ENCODE measurements at regions not wholly inside any gene's neighbourhood (a gene's known extent, or its start where the extent isn't known, plus 50 kb on each side); places are given as distances from the start of the nearest gene placed in this dataset.

DNA sequence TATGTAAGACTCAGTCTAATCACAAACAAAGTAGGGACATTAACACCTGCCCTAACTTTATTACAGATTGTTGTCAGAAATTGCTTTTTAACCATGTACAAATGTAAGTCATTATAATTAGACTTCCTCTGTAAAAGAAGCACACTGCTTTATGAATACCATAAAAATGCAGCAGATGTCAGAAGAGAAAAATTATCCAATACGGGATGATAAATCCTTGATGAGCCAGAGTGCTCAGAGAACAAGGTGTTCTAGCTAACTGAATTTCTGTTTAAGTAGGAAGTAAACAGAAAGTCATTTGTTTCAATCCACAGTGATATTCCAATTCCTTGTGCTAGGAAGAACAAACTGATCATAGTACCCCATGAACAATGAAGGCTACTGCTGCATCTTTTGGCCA is 54.6 kb upstream of the BMPER start:
- DNase-seq (ENCODE audit: low read depth in 6 of 9, low spot score in 9 of 9): no peak
- WGBS: 93% methylated on average over 1 of the region's 1 CpG
- Histone ChIP-seq H3K4me1 (ENCODE audit: control insufficient read depth in 2 of 2, insufficient read depth in 2 of 2, low read length in 2 of 2) (no peaks in the 10 kb centered on the region), H3K36me3 (ENCODE audit: control insufficient read depth in 2 of 2, insufficient read depth in 2 of 2, low read length in 1 of 2) (no peaks in the 10 kb centered on the region), H3K9me3 (ENCODE audit: control insufficient read depth in 2 of 2, insufficient read depth in 1 of 2, low read length in 1 of 2) (no peaks in the 10 kb centered on the region), H3K4me3 (ENCODE audit: low read length in 2 of 2) (no peak overlapping the region), H3K27ac (ENCODE audit: low read depth in 1 of 2, low read length in 1 of 2) (no peak overlapping the region), H3K27me3 (ENCODE audit: control insufficient read depth in 2 of 2, insufficient read depth in 1 of 2, low read length in 1 of 2) (no peaks in the 10 kb centered on the region)

DNA sequence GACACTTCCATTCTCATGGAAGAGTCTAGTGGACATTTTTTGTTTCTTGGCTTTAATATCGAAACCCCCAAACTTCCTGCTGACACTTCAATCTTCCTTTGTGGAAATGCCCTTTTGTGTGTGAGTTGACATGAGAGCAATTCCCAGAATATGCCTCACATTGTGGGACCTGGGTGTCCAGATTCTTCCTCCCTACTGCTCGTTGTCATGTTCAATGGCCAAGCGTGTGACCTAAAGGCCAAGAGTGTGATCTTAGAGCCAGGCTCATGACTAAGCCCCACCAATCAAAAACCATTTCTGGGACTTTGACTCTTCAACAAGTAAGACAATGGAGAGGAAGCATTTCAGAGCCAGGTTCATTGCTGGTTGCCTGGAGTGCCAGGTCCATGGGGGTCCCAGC is 52.5 kb upstream of the BMPER start:
- no peaks in the 10 kb centered on the region for H3K36me3 ChIP-seq (ENCODE audit: control insufficient read depth in 2 of 2, insufficient read depth in 2 of 2, low read length in 1 of 2)
- WGBS: 90% methylated on average over 3 of the region's 3 CpGs
- H3K4me1 ChIP-seq (ENCODE audit: control insufficient read depth in 2 of 2, insufficient read depth in 2 of 2, low read length in 2 of 2): no peaks in the 10 kb centered on the region
- no peaks in the 10 kb centered on the region for H3K27me3 ChIP-seq (ENCODE audit: control insufficient read depth in 2 of 2, insufficient read depth in 1 of 2, low read length in 1 of 2)
- no peak overlapping the region for H3K27ac ChIP-seq (ENCODE audit: low read depth in 1 of 2, low read length in 1 of 2)
- H3K4me3 ChIP-seq (ENCODE audit: low read length in 2 of 2): no peak overlapping the region
- DNase-seq (ENCODE audit: low read depth in 6 of 9, low spot score in 9 of 9): no peak
- no peaks in the 10 kb centered on the region for H3K9me3 ChIP-seq (ENCODE audit: control insufficient read depth in 2 of 2, insufficient read depth in 1 of 2, low read length in 1 of 2)

DNA sequence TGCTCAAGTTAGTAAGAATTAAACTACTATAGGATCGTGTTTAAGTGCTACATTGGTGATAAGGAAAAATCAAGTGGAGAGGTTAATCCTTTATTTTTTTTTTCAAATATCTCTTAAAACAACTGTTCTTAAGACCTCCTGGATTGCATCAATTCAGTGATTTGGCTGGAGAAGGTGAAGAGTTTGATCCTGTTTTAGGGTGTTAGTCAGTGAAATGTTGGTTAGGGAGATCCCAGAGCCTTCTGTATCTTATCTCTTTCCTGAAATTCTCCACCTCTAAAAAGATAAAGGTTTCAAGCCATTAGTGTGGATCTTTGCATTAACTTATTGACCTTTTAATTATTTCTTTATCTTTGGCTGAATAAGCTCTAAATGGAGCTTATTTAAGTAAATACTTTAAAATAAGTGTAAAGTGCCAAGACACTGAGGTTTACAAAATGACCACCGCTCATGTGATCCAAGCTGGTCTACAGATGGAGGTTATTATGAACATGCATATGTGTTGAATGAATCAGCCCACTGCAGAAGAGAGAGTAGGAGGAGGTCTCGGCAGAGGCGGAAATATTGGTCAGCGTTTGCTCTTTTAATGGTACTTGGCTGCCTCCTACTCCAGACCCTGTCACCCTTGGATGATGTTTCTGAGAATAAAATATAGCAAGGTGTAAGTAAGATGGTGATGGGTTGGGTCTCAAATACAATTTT is 51.8 kb upstream of the BMPER start:
- H3K27me3 ChIP-seq (ENCODE audit: control insufficient read depth in 2 of 2, insufficient read depth in 1 of 2, low read length in 1 of 2): no peaks in the 10 kb centered on the region
- DNase-seq (ENCODE audit: low read depth in 6 of 9, low spot score in 9 of 9): no peak
- H3K4me1 ChIP-seq (ENCODE audit: control insufficient read depth in 2 of 2, insufficient read depth in 2 of 2, low read length in 2 of 2): no peaks in the 10 kb centered on the region
- no peak overlapping the region for H3K4me3 ChIP-seq (ENCODE audit: low read length in 2 of 2)
- no peaks in the 10 kb centered on the region for H3K9me3 ChIP-seq (ENCODE audit: control insufficient read depth in 2 of 2, insufficient read depth in 1 of 2, low read length in 1 of 2)
- WGBS: 98% methylated on average over 5 of the region's 5 CpGs
- H3K36me3 ChIP-seq (ENCODE audit: control insufficient read depth in 2 of 2, insufficient read depth in 2 of 2, low read length in 1 of 2): no peaks in the 10 kb centered on the region
- no peak overlapping the region for H3K27ac ChIP-seq (ENCODE audit: low read depth in 1 of 2, low read length in 1 of 2)

- H3K36me3 ChIP-seq (ENCODE audit: control insufficient read depth in 2 of 2, insufficient read depth in 2 of 2, low read length in 1 of 2): no peaks in the 10 kb centered on the region
- no peak for DNase-seq (ENCODE audit: low read depth in 6 of 9, low spot score in 9 of 9)
- no peaks in the 10 kb centered on the region for H3K4me1 ChIP-seq (ENCODE audit: control insufficient read depth in 2 of 2, insufficient read depth in 2 of 2, low read length in 2 of 2)
- H3K9me3 ChIP-seq (ENCODE audit: control insufficient read depth in 2 of 2, insufficient read depth in 1 of 2, low read length in 1 of 2): no peaks in the 10 kb centered on the region
- H3K27ac ChIP-seq (ENCODE audit: low read depth in 1 of 2, low read length in 1 of 2): no peak overlapping the region
- H3K4me3 ChIP-seq (ENCODE audit: low read length in 2 of 2): no peak overlapping the region
- no peaks in the 10 kb centered on the region for H3K27me3 ChIP-seq (ENCODE audit: control insufficient read depth in 2 of 2, insufficient read depth in 1 of 2, low read length in 1 of 2)
- 88% methylated on average over 1 of the region's 1 CpG for WGBS
These were observed 51.2 kb upstream of the BMPER start for GRCh38 chr7:33854178-33854577.

- Histone ChIP-seq H3K4me1 (ENCODE audit: control insufficient read depth in 2 of 2, insufficient read depth in 2 of 2, low read length in 2 of 2) (no peaks in the 10 kb centered on the region), H3K4me3 (ENCODE audit: low read length in 2 of 2) (no peak overlapping the region), H3K9me3 (ENCODE audit: control insufficient read depth in 2 of 2, insufficient read depth in 1 of 2, low read length in 1 of 2) (no peaks in the 10 kb centered on the region), H3K27me3 (ENCODE audit: control insufficient read depth in 2 of 2, insufficient read depth in 1 of 2, low read length in 1 of 2) (no peaks in the 10 kb centered on the region), H3K36me3 (ENCODE audit: control insufficient read depth in 2 of 2, insufficient read depth in 2 of 2, low read length in 1 of 2) (no peaks in the 10 kb centered on the region), H3K27ac (ENCODE audit: low read depth in 1 of 2, low read length in 1 of 2) (no peak overlapping the region)
- no peak for DNase-seq (ENCODE audit: low read depth in 6 of 9, low spot score in 9 of 9)
- WGBS: 29% methylated on average over 4 of the region's 4 CpGs
These were observed 50.5 kb upstream of the BMPER start for GRCh38 chr7:33854801-33855350.

Data from thymus (tissue), 11 donors.